ENCODE measurements at regions not wholly inside any gene's neighbourhood (a gene's known extent, or its start where the extent isn't known, plus 50 kb on each side); places are given as distances from the start of the nearest gene placed in this dataset.

- POLR2A ChIA-PET, result no interaction called here
- Histone ChIP-seq H3K9ac (no peak overlapping the region), H4K20me1 (ENCODE audit: insufficient read depth) (no peaks in the 10 kb centered on the region), H3K9me2 (no peaks in the 10 kb centered on the region), H3K36me3 (replicated peaks in 1 of 2; ENCODE audit: control insufficient read depth in 1 of 2, insufficient read depth in 2 of 2, low read length in 1 of 2) (no peaks in the 10 kb centered on the region), H3K4me2 (no peak overlapping the region), H2AFZ (ENCODE audit: low read depth) (no peak overlapping the region), H3F3A (replicated peaks; ENCODE audit: insufficient read depth) (no peaks in the 10 kb centered on the region), H3K4me1 (ENCODE audit: control insufficient read depth in 1 of 2, insufficient read depth in 2 of 2, low read depth in 1 of 2, low read length in 1 of 2) (peaks cover under 1 to 3% of the 10 kb centered on the region in 2 experiments; a peak in 2 of 4 replicates), H3K9me3 (no peaks in the 10 kb centered on the region; the same call in 1 of the 2 replicates), H3K27me3 (ENCODE audit: insufficient read depth) (no peaks in the 10 kb centered on the region), H3K4me3 (ENCODE audit: low read depth in 2 of 2, low read length in 1 of 2) (no peak overlapping the region), H3K27ac (ENCODE audit: low read depth in 2 of 2, low read length in 1 of 2) (no peak overlapping the region), H3K79me2 (ENCODE audit: insufficient read depth) (no peaks in the 10 kb centered on the region)
- TF ChIP-seq RXRA (IDR thresholded peaks at IDR 0.05; ENCODE audit: borderline replicate concordance, low read depth), result no peak
- no peak for TF ChIP-seq FOXJ3 (CRISPR knock-in tag; IDR thresholded peaks at IDR 0.05)
- TF ChIP-seq GATA2 (CRISPR knock-in tag; IDR thresholded peaks at IDR 0.05), result no peak
- TF ChIP-seq ELF1 (IDR thresholded peaks at IDR 0.05), result no peak
- CTCF ChIA-PET, result interaction anchor here (0.6 to 1.2 kb wide), 3 partner anchors 10 to 38 kb away, joined by 3 read pairs; no protein-coding TSS in a partner anchor
- no peak for DNase-seq
- 11% methylated on average over 2 of the region's 2 CpGs for WGBS (ENCODE audit: low lambda C conversion rate)
These were observed 172.9 kb upstream of the MGMT start for GRCh38 chr10:129293991-129294700.

GRCh38 chr10:129294944-129295343, 172.1 kb upstream of the MGMT start:
- Histone ChIP-seq H3K9me2 (no peaks in the 10 kb centered on the region), H3F3A (replicated peaks; ENCODE audit: insufficient read depth) (no peaks in the 10 kb centered on the region), H3K9ac (no peak overlapping the region), H3K79me2 (ENCODE audit: insufficient read depth) (no peaks in the 10 kb centered on the region), H3K4me1 (ENCODE audit: control insufficient read depth in 1 of 2, insufficient read depth in 2 of 2, low read depth in 1 of 2, low read length in 1 of 2) (peaks cover 0 to 3% of the 10 kb centered on the region in 2 experiments; a peak in 1 of 4 replicates), H3K4me3 (ENCODE audit: low read depth in 2 of 2, low read length in 1 of 2) (no peak overlapping the region), H4K20me1 (ENCODE audit: insufficient read depth) (no peaks in the 10 kb centered on the region), H3K36me3 (replicated peaks in 1 of 2; ENCODE audit: control insufficient read depth in 1 of 2, insufficient read depth in 2 of 2, low read length in 1 of 2) (no peaks in the 10 kb centered on the region), H3K9me3 (no peaks in the 10 kb centered on the region; the same call in 1 of the 2 replicates), H2AFZ (ENCODE audit: low read depth) (no peak overlapping the region), H3K27ac (ENCODE audit: low read depth in 2 of 2, low read length in 1 of 2) (no peak overlapping the region), H3K27me3 (ENCODE audit: insufficient read depth) (no peaks in the 10 kb centered on the region), H3K4me2 (no peak overlapping the region)
- POLR2A ChIA-PET, result no interaction called here
- WGBS (ENCODE audit: low lambda C conversion rate), result 39% methylated on average over 3 of the region's 3 CpGs
- DNase-seq, result no peak
- no peak for TF ChIP-seq NFIC (IDR thresholded peaks at IDR 0.05; ENCODE audit: borderline replicate concordance)
- no peak for TF ChIP-seq REST (IDR thresholded peaks at IDR 0.05; ENCODE audit: low read depth, low read length)
- no peak for TF ChIP-seq FOSL2 (IDR thresholded peaks at IDR 0.05; ENCODE audit: borderline replicate concordance, low read depth)
- no peak for TF ChIP-seq TEAD4 (IDR thresholded peaks at IDR 0.05; ENCODE audit: borderline replicate concordance, insufficient read depth)
- no peak for TF ChIP-seq ELF1 (IDR thresholded peaks at IDR 0.05)
- TF ChIP-seq FOXM1 (IDR thresholded peaks at IDR 0.05; ENCODE audit: low read depth), result no peak
- TF ChIP-seq ZBTB33 (IDR thresholded peaks at IDR 0.05; ENCODE audit: borderline replicate concordance, low read depth), result no peak
- no peak for TF ChIP-seq SMC3 (IDR thresholded peaks at IDR 0.05; ENCODE audit: low read depth, low read length)
- TF ChIP-seq EZH2phosphoT487 (IDR thresholded peaks at IDR 0.05; ENCODE audit: borderline replicate concordance, low read depth), result no peak
- TF ChIP-seq RAD21 (IDR thresholded peaks at IDR 0.05; ENCODE audit: low read length), result no peak
- no peak for TF ChIP-seq NRF1 (IDR thresholded peaks at IDR 0.05; ENCODE audit: low read depth, low read length)
- TF ChIP-seq IRF3 (IDR thresholded peaks at IDR 0.05; ENCODE audit: low read depth, low read length), result no peak
- no peak for TF ChIP-seq GATA2 (CRISPR knock-in tag; IDR thresholded peaks at IDR 0.05)
- no peak for TF ChIP-seq JUND (IDR thresholded peaks at IDR 0.05)
- CTCF ChIA-PET, result interaction anchor here (0.8 to 1.2 kb wide), 2 partner anchors 9 to 37 kb away, joined by 3 read pairs; no protein-coding TSS in a partner anchor
